Erythroblast (primary cell): ENCODE measurements at regions not wholly inside any gene's neighbourhood (a gene's known extent, or its start where the extent isn't known, plus 50 kb on each side); places are given as distances from the start of the nearest gene placed in this dataset.

ENCODE experiments used
- GATA1 ChIP-seq: IDR thresholded peaks from 2 replicates; pipeline ENCODE4 v1.6.1; 2011; ENCODE audit warnings: low read depth, mild to moderate bottlenecking, control low read depth, low read length, moderate library complexity
- POLR2A ChIP-seq: IDR thresholded peaks from 2 replicates; pipeline ENCODE4 v1.6.1; 2011; ENCODE audit warnings: mild to moderate bottlenecking, low read length

DNA sequence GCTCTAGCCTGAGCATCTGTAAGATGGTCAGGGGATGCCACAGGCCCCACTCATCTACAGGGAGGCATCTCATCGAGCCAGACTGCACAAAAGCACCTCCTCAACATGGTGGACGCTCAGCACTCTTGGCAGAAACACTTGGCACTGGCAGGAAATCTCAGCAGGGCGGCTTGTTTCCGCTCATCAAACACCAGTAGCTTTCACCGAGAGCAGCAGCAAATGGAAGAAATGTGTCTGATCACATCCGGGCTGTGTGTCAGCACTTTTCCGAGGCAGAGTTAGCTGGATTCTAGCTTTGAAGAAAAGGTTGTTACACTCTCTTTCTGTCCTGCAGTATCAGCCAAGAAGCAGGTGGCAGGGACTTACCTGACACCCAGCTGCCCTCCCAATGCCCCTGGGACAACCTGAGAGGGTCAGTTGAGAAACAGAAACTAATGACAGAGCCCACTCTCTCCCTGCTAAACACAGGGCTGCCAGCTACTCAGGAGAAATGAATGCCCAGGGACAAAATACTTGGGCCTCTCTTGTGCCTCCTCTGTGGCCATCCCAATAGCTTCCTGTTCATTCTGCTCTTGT is 68.9 kb upstream of the FZD7 start:
- no peak for TF ChIP-seq POLR2A
- TF ChIP-seq GATA1, result no peak
